Pons (tissue), 1 donor: ENCODE measurements at regions not wholly inside any gene's neighbourhood (a gene's known extent, or its start where the extent isn't known, plus 50 kb on each side); places are given as distances from the start of the nearest gene placed in this dataset.

Experiments
- DNase-seq: peaks from one replicate; pipeline ENCODE4 v3.0.0-alpha.2; 2016; ENCODE audit warnings: low spot score

DNA sequence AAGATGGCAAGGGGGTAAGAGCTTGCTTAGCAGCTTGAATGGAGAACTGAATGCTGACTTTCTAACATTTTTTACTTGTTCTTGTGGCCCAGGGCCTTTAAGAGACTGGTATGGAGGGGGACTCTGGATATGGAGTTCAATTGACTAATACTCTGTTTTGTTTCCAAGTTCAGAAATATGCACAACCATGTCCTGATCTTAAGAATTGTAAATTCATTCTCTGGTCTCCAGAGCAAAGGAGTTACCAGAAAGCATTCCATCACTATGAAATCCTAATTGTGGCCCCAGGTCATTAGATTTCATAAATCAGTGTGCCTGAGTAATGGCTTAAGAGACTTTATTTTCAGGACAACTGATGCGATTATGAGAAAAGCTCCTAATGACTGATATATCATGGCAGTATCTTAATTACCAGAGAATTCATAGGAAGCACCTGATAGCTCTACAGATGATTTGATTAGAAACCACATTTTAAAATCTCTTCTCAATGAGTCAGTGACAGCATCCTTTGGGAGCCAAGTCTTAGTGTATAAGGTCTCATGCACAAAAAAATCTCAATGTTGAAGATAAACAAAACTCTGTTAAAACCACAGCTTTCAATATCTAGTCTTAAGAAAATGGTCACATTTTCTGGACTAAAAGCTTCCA lies 613.6 kb upstream of the KLF4 start:
- DNase-seq = no peak

DNA sequence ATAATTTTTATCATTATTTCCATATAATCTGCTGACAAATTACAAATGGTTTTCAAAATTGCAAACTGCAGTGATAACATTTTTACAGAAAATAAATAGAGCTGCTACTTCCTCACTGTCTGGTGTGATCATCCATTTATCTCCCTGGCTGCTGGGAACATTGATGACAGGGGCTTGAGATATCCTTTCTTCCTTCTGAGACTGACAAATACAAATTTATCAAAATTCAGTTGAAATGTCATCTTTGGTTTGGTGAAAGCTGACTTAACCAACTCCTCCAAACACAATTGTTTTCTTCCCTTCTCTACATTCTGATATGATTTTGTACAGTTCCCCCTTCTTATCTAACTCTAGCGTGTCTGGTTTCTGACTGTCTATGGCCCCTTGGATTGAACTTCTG lies 611.8 kb upstream of the KLF4 start:
- DNase-seq = no peak

DNA sequence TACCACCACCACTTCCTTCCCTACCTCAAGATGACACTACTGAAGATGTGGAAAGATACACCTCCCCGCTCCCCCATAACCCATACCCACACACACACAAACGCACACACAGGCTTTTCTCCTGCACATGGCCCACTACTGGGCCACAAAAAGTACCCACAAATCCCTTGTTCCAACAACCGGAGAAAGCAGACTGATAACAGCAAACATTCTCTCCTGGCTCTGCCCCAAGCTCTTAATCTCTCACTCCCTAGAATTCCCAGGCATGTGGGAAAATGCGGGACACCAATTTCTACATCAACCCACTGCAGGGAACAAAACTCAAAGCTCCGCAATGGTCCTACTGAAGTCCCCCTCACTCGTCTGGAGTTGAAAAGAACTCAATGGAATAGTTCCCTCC lies 611.0 kb upstream of the KLF4 start:
- DNase-seq = no peak

DNA sequence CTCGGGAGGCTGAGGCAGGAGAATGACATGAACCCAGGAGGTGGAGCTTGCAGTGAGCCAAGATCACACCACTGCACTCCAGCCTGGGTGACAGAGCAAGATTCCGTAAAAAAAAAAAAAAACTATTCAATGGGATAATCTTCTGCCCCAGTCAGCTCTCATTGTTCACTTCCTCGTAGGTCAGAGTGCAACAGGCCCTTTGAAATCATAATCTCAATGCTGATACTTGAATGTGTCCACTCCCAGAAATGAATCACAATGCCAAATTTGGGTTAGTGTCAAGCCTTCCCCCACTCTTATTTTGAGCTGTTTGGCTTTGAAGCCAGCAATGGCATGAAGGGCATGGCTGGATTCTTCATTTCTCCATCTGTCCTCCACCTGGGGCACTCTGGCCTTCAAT lies 610.3 kb upstream of the KLF4 start:
- no peak for DNase-seq

DNA sequence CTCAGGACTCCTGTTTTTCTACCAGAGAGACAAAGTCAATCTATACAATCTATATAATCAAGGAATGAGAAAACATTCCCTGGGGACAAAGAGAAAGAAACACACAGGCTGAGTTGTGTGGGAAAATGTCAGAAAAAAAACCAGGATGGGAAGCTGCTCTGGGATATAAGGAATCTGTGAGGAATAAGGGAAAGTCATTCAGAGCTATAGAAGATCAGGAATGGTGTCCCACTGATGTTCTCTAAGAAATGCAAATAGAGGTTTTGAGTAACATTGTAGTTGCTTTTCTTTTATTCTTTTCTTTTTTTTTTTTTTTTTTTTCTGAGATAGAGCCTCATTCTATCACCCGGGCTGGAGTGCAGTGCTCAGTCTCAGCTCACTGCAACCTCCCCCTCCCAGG lies 605.9 kb upstream of the KLF4 start:
- no peak for DNase-seq

DNA sequence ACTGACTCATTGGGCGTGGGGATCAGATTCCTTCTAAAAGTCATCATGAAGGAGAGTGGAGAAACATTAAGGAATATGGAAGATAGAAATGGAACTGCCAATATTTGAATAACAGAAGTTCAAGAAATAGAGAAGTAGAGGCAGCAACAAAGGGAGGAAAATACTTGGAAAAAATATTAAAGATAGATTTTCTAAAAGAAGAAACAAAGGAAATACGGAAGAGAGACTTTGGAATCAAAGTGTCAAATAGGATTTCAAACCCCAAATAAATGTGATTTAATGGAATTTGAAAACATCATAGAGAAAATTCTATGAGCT lies 605.1 kb upstream of the KLF4 start:
- DNase-seq = no peak

DNA sequence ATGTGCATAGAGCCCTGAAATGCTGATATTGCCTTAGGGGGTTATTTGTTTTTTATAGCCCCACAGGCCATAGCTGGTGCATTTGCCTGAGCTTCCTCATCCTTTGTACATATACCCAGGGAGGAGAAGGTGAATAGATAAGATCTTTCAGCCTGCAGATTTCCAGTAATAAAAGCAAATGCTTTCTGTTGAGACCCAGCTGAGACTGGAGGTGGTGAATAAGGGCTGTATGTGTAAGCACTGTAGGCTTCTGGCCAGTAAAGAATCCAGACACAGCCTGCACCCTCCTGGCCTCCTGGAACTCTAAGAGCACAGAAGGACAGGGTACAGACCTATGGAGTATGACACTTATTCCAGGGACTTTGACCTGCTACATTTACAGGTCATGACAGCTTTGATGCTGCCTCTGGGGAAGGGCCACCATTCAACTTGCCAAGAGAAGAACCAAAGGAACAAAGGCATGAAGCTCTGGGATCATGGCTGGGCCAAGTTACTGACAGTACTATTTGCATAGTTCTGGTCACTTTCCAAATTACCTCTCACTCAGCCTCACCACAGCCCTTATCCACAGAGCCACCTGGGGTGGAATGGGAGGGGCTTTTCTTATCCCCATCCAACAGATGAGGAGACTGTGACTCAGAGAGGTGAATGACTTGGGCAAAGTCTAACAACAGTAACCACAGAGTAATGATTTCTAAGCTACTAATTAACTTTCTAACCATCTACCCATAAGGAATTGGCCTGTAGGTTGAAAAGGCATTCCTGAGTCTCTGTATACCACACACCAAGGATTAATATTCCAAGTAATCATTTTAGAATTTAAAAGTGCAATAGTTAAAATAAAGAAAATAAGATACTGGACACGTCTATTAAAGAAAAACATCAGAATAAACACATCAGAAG lies 604.5 kb upstream of the KLF4 start:
- DNase-seq = no peak

DNA sequence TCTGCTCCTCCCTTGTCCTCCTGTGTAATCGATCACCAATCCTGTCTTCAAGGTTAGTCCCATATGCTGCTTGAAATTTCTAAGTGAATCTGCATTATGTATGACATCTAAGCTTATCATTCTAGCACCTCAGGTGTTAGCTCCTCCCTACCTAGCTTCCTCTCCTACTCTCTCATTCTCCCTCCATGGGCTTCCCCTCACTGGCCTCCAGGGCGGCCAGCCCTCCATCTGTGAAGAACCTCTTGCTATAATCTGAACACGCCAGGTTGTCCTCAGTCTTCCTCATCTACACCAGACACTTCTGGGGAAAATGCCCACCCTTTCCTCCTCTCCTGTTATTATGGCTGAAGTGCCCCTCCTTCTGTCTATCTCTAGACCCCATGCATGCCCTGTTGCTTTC lies 599.3 kb upstream of the KLF4 start:
- no peak for DNase-seq

DNA sequence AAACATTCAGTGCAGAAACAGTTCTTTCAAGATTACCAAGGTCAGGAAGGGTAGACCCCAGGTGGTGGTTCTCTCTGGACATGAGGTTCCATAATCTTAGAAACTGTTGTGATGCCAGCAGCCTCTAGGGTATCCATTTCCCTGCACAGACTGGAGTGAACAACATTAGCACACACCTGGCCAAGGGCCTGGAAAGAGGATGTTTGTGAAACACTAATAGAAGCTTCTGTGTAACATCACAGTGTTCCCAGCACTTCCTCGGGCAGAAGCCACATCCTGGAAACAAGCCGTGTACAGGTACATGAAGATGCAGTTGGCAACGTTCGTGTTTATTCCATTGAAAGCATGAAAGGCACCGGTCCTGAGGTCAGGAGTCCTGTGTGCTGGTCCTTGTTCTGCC lies 598.2 kb upstream of the KLF4 start:
- DNase-seq = no peak

DNA sequence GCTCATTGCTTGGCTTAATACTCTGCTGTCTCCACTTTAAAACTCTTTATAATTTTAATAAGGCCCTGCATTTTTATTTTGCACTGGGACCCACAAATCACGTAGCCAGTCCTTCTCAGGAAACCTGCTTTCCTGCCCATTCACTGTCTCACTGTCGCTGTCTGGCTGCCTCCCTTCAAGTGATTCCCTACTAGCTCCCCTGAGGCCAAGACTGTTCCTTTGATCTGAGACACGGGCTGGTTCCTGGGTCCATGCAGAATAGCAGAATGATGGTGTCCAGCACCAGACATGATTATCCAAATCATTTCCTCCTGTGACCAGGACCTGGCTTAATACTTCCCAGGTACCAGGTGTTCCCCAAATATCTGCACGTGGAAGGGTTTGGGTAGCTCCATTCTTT lies 597.1 kb upstream of the KLF4 start:
- no peak for DNase-seq

DNA sequence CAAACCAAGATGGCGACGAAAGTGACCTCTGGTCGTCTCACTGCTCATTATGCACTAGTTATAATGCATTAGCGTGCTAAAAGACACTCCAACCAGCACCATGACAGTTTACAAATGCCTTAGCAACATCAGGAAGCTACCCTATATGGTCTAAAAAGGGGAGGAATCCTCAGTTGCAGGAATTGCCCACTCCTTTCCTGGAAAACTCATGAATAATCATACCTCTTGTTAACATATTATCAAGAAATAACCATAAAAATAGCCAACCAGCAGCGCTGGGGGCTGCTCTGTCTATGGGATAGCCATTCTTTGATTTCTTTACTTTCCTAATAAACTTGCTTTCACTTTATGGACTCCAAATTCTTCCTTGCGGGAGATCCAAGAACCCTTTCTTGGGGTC lies 595.7 kb upstream of the KLF4 start:
- no peak for DNase-seq

DNA sequence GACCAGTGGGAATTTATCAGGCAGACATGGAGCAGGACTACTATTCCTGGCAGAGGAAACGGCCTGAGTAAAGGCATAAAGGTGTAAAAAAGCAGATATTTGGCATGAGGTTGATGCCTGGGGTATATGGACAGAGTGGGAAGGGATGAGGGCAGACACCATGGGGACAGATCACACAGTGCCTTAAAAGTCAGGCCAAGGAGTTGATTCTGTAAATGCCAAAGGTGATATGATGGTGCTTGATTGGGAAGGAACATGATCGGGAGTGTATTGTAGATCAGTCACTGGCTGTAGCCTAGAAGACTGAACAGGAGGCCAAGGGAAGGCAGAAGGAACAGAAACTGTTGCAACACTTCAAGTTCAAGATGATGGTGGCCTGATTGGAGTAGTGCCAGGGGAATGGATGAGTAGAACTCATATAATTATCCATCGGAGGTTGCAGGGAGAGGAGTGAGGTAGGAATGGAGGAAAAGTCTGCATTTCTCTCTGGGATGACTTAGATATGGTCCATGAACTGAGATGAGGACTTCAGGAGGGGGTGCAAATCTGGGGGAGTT lies 594.3 kb upstream of the KLF4 start:
- peak; percentile 59 for DNase-seq

DNA sequence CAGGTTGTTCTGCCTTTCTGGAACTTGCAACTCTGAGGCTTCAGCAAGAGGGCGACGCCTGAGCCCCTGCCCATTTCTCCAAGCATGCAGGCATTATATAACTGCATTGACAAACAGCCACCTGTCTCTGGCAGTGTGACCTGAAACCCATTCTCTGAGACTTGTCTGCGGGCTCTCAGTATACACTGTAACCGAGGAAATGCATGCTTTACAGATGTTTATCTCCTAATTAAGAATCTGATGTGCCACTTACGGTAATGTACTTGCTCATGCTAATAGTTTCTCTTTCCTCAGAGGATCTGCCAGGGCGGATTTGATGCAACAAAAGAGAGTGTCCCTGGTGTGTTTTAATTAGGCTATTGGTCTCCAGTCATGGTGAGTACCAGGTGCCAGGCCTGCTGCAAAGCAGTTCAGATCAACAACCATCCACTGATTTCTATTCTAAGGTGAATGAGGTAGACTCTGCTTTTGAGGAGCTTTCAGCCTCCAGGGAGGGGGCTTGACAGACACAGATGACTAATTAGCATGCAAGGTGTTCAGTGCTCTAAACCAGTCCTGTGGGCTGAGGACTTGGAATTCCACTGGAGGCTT lies 593.7 kb upstream of the KLF4 start:
- DNase-seq = no peak

DNA sequence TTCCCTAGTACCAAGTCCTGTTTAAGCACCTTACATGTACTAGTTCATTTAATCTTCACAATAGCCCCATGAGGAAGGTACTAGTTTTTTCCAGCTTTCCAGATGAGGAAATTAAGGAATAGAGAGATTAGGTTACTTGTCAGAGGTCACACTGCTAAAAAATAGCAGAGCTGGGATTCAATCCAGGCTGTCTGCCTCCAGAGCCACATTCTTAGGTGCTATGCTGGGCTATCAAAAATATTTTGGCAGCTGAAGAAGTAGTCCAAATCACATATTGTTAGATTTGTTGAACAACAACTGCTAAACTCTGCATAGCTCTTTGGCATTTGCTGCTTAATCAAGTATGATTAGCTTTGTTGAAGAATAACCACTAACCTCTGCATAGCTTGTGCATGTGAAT lies 591.5 kb upstream of the KLF4 start:
- no peak for DNase-seq

DNA sequence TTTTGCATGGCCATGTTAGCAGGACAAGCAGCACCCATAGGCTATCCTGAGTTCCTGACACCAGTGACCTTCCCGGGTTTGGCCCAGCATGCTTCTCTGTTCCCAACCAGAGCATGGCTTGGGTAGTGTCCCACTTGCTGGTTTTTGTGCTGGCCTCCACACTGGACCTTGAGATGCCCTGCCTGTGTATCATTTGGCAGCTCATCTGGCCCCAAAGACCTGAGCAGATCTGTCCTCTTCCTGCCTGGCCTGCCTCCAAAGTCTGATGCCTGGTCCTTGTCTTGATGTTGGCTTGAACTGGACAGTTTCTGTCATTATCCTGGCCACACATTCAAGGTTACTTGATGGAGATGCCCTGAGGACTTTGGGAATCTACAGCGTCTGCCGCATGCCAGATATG lies 590.7 kb upstream of the KLF4 start:
- no peak for DNase-seq

DNA sequence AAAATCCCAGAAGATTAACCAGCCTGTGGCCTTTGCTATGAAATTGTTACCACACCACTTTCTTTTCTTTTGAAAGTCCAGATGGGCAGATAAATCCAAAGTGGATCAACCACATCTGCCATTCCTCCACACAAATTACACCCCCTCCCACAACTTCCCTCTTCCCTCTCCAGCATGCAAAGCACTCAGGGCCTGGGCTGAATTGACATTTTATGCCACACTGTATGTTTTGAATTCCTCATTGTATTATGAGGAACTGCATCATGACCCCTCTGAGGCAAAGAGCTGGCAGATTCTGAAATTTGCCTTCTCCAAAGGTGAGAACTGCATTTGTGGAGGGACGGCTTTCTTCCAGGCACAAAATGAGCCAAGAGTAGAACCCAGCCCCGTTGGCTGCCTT lies 589.2 kb upstream of the KLF4 start:
- no peak for DNase-seq

DNA sequence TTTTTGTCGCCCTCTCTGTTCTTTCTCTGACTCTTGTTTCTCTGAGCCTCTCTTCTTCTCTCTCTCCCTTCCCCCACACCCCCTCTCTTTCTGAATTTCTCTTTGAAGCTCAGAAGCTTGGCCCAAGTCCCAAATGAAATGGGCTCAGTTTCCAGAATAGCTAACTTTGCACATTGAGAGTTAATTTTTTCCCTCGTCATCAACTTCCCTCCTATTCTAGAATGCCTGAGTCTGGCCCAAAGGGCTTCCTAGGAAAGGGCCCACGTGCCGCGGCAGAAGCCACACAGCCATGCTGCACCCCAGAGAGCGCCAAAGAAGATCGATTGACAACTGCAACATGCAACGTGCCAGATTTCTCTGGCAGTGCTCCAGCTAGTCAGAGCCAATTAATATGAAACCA lies 588.8 kb upstream of the KLF4 start:
- DNase-seq = no peak

DNA sequence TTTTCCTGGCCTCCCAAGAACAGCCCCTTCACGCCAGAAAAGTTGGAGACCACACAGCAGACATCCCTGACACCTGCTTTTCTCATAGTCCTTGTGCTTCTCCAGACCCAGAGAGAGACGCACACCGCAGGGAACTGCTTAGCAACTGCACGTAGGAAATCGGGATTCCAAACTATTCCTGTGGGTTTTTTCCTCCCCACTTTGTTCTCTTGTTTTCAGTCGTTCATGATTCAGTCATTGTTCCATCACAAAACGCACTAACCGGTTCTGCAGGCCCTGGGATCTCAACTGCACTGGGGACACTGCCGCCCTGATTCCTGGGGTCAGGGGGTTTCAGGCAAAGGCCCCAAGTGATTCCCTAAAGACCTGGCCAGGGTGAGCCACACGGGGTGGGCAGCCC lies 588.0 kb upstream of the KLF4 start:
- DNase-seq = no peak

DNA sequence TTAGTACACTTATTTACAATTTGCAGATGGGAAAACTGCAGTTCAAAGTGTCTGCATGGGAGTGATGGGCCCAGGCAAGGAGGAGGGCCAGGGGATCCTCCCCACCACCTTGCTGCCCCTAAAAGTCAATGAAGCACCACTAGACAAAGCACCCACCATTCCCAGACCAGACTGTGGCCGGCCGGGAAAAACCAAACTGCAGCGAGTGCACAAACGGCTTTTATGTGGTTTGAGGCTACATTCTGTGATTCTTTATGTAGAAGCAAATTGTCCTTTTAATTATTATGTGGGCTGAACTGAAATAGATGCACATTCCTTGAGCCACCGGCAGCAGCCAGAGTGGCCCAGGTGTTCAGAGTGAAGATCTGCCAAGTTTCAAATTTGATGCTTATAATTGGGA lies 585.3 kb upstream of the KLF4 start:
- DNase-seq = no peak

DNA sequence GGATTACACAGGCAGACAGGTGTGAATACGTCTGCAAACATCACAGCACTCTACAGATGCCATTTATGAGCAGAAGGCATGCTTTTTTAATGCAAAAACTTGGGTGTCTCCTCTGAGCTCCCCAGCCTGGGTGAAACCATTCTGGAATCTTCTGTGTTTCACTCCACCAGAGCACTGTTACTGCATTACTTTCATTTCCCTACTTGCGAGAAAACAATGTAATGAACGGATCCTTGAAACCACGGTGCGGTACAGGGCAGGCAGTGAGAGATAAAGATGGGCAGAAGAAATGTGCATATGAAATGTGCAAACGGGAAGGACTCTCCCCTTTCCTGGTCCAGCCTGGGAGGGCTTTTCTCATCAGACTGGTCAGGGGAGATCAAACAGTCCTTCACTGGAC lies 584.3 kb upstream of the KLF4 start:
- peak; percentile 17 for DNase-seq

DNA sequence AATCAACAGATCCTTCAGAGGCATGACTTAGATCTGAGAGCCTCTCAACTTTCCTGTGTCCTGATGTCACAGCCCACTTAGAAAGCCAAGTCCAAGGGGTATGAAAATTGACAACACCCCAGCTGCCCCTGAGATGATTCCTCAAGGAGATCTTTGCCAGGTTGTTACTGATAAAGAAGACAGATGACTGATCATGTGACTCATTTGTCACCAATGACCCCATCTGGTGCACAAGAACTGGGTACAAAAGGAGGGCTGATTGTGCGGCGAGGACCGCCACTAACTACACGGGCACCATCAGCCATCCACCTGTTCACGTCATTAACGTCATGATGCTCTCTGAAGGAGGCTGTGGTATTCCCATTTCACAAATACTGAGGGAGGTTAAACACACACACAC lies 583.2 kb upstream of the KLF4 start:
- DNase-seq = no peak

DNA sequence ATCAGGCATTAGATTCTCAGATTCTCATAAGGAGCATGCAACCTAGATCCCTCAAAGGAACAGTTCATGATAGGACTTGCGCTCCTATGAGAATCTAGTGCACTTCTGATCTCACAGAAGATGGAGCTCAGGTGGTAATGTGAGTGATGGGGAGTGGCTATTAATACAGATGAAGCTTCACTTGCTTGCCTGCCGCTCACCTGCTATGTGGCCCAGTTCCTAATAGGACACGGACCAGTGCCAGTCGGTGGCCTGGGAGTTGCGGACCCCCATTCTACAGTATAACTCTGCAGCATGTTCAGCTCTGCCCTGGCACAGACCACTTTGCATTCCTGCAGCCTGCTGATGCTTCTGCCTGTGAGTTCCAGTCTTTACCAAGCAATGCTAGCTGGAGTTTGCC lies 581.3 kb upstream of the KLF4 start:
- DNase-seq = no peak

DNA sequence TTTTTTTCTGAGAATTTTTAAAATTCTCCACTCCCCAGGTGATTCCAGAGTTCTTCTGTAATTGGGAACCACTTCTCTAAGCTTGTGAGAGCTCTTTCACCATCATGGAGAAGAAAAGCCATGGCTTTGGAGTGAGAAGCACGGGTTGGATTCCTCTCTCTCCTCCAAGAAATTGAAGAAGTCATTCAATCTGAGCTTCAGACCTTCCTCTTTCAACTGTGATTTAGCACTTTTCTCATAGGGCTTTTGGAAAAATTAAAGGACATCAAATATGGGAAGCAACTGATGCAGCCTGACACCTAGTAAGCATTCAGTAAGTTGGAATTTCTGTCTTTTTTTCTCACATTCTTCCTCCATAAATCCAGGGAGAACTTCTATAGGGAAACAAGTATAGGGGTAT lies 580.4 kb upstream of the KLF4 start:
- DNase-seq = no peak
